ENCODE measurements at regions not wholly inside any gene's neighbourhood (a gene's known extent, or its start where the extent isn't known, plus 50 kb on each side); places are given as distances from the start of the nearest gene placed in this dataset.

DNA sequence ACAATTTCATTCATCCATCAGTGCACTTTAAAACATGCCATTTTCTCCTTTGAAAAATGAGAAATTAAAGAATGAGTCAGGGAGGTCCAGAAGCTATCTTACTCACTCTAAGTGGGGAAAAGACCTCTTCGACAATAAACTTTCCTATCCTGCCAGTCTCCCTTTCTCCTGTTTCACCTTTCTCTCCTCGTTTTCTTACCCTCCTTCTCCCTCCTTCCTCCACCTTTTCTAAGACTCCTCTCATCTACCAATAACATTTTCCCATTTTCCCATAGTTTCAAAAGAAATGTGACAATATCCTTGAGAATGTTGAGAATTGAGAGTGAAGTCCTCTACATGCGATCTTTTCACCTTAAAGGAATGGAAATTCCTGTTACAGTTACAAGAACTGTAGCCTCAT, 450.5 kb upstream of the GRAMD2B start:
- TF ChIP-seq, protein P1, sequence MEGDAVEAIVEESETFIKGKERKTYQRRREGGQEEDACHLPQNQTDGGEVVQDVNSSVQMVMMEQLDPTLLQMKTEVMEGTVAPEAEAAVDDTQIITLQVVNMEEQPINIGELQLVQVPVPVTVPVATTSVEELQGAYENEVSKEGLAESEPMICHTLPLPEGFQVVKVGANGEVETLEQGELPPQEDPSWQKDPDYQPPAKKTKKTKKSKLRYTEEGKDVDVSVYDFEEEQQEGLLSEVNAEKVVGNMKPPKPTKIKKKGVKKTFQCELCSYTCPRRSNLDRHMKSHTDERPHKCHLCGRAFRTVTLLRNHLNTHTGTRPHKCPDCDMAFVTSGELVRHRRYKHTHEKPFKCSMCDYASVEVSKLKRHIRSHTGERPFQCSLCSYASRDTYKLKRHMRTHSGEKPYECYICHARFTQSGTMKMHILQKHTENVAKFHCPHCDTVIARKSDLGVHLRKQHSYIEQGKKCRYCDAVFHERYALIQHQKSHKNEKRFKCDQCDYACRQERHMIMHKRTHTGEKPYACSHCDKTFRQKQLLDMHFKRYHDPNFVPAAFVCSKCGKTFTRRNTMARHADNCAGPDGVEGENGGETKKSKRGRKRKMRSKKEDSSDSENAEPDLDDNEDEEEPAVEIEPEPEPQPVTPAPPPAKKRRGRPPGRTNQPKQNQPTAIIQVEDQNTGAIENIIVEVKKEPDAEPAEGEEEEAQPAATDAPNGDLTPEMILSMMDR (IDR thresholded peaks at IDR 0.05): no peak
- TF ChIP-seq POLR2A (IDR thresholded peaks at IDR 0.05): no peak
